K562 (cell line): ENCODE measurements at regions not wholly inside any gene's neighbourhood (a gene's known extent, or its start where the extent isn't known, plus 50 kb on each side); places are given as distances from the start of the nearest gene placed in this dataset.
A peak's percentile ranks its signal among the peaks of the same experiment; 100 is the strongest.

Experiments used
- ATAC-seq: fragments of 200-7000 bp; cut with Tn5 transposase; 3 replicates; pipeline ENCODE4 v1.9.1; 2020; ENCODE audit warnings: moderate library complexity
- BruUV-seq: library from RNA; stranded (reverse); fragments of 400-500 nt; replicated peaks from 2 replicates; lab custom pipeline; 2021; lab: Mats Ljungman, UMichigan
- CTCF ChIA-PET: fragments of 300-600 bp; formaldehyde crosslinking; extraction: SDS; loops from one replicate; lab custom pipeline; 2021; ENCODE audit warnings: low intra/inter-chr PET ratio; lab: Yijun Ruan, JAX
- POLR2A ChIA-PET: fragments of 300-600, 350-650 bp; sonication (Branson Sonifier 250); formaldehyde crosslinking; extraction: SDS; loops from one replicate; lab custom pipeline; 2021; ENCODE audit warnings: antibody characterized with exemption, inconsistent platforms; lab: Yijun Ruan, JAX
- DNase-seq, 4 experiments: peaks; one replicate each; pipeline versions ENCODE4 v3.0.0 to v3.0.0-alpha.2; 2011 to 2018; ENCODE audit warnings: low spot score in 3 of 4, mixed read lengths in 3 of 4; ENCODE audit errors: extremely low read depth in 1 of 4
- FAIRE-seq: peaks from 2 replicates; lab custom pipeline; 2011; peaks lifted over from hg19 to GRCh38; lab: Jason Lieb, UNC
- H2AFZ ChIP-seq: 2 replicates; pipeline ENCODE4 v1.6.0; 2011; ENCODE audit warnings: low read depth, low read length, control low read depth, inconsistent platforms
- H3K27ac ChIP-seq: fragments of 200-600 bp; 3 replicates; pipeline ENCODE4 v1.8.0; 2011; ENCODE audit warnings: low read depth, mild to moderate bottlenecking, control low read depth, inconsistent platforms, low read length, moderate library complexity, mixed read lengths; ENCODE audit errors: extremely low read depth
- H3K27me3 ChIP-seq, 2 experiments: fragments of 300-600 bp in 1 of 2; 2 replicates in 1 of 2; 3 replicates in 1 of 2; pipeline versions ENCODE4 v1.6.0 to v1.8.0; 2011; ENCODE audit warnings: inconsistent platforms in 2 of 2, low read length in 2 of 2, mild to moderate bottlenecking in 1 of 2, mixed read lengths in 1 of 2, moderate library complexity in 1 of 2; ENCODE audit not compliant: control insufficient read depth in 2 of 2, insufficient read depth in 2 of 2
- H3K36me3 ChIP-seq: fragments of 300-600 bp; 3 replicates; pipeline ENCODE4 v1.8.0; 2011; ENCODE audit warnings: mild to moderate bottlenecking, low read length, inconsistent platforms; ENCODE audit not compliant: control insufficient read depth, insufficient read depth
- H3K4me1 ChIP-seq, 2 experiments: fragments of 200-600 bp in 1 of 2; replicated peaks in 1 of 2; 2 replicates in 1 of 2; 3 replicates in 1 of 2; pipeline versions ENCODE4 v1.5.1 to v1.8.0; 2011; ENCODE audit warnings: inconsistent platforms in 2 of 2, low read length in 2 of 2, mild to moderate bottlenecking in 1 of 2, mixed read lengths in 1 of 2, moderate library complexity in 1 of 2; ENCODE audit not compliant: control insufficient read depth in 2 of 2, insufficient read depth in 2 of 2
- H3K4me2 ChIP-seq: 2 replicates; pipeline ENCODE4 v1.6.1; 2011; ENCODE audit warnings: low read length, control low read depth, inconsistent platforms, mixed read lengths; ENCODE audit not compliant: insufficient read depth
- H3K4me3 ChIP-seq: fragments of 200-600 bp; sonication (generic), shearing (Covaris generic); 2 replicates; pipeline ENCODE4 v1.5.1; 2016; ENCODE audit warnings: control low read depth, inconsistent platforms
- H3K79me2 ChIP-seq: fragments of 200-600 bp; 3 replicates; pipeline ENCODE4 v1.8.0; 2011; ENCODE audit warnings: low read length, inconsistent platforms; ENCODE audit not compliant: control insufficient read depth, insufficient read depth
- H3K9ac ChIP-seq, 2 experiments: 2 replicates each; pipeline versions ENCODE4 v1.6.0 to v1.6.1; 2011; ENCODE audit warnings: low read depth in 2 of 2, low read length in 2 of 2, control low read depth in 1 of 2, inconsistent platforms in 1 of 2, mild to moderate bottlenecking in 1 of 2, mixed read lengths in 1 of 2; ENCODE audit not compliant: insufficient read depth in 1 of 2
- H3K9me1 ChIP-seq: one replicate; pipeline ENCODE4 v1.6.0; 2011; ENCODE audit warnings: inconsistent platforms, mild to moderate bottlenecking, low read length, moderate library complexity; ENCODE audit not compliant: control insufficient read depth, insufficient read depth
- H3K9me3 ChIP-seq: replicated peaks from 2 replicates; pipeline ENCODE4 v1.5.1; 2011; ENCODE audit warnings: low read depth, low read length, inconsistent platforms; ENCODE audit not compliant: control insufficient read depth, insufficient read depth
- H4K20me1 ChIP-seq: replicated peaks from 2 replicates; pipeline ENCODE4 v1.6.1; 2011; ENCODE audit warnings: low read length, inconsistent platforms, mixed read lengths; ENCODE audit not compliant: control insufficient read depth, insufficient read depth
- CBFA2T3 ChIP-seq: fragments of 450-650 bp; IDR thresholded peaks from 2 replicates; pipeline ENCODE4 v1.6.1; 2017
- ERF ChIP-seq: fragments of 450-650 bp; formaldehyde crosslinking; IDR thresholded peaks from 2 replicates; pipeline ENCODE4 v1.4.0; 2020; ENCODE audit warnings: mild to moderate bottlenecking, mixed read lengths
- ETS1 ChIP-seq: conservative IDR thresholded peaks from 2 replicates; pipeline ENCODE4 v1.6.1; 2011; ENCODE audit warnings: low read depth, mild to moderate bottlenecking, low read length; ENCODE audit not compliant: control insufficient read depth
- FOXJ2 ChIP-seq: fragments of 200-800 bp; sonication (Bioruptor generic); IDR thresholded peaks from 2 replicates; pipeline ENCODE4 v1.6.1; 2016; ENCODE audit warnings: missing genetic modification characterization, missing compliant biosample characterization
- GATAD2B ChIP-seq: fragments of 450-650 bp; IDR thresholded peaks from 2 replicates; pipeline ENCODE4 v1.6.1; 2017; ENCODE audit warnings: mild to moderate bottlenecking, borderline replicate concordance
- JUN ChIP-seq, 2 experiments: sonication (generic) in 1 of 2; formaldehyde crosslinking in 1 of 2; IDR thresholded peaks; 2 replicates each; pipeline versions ENCODE4 v1.6.1 to v1.8.0; 2012 to 2022; ENCODE audit warnings: borderline replicate concordance in 2 of 2, mild to moderate bottlenecking in 2 of 2, improper control_type of control experiment in 1 of 2, low read depth in 1 of 2, low read length in 1 of 2, missing genetic modification reagents in 1 of 2
- KHSRP ChIP-seq: fragments of 450-650 bp; IDR thresholded peaks from 2 replicates; pipeline ENCODE4 v1.6.1; 2017
- LEF1 ChIP-seq: fragments of 450-650 bp; IDR thresholded peaks from 2 replicates; pipeline ENCODE4 v1.6.1; 2016; ENCODE audit warnings: mild to moderate bottlenecking
- MTF1 ChIP-seq: fragments of 250-450 bp; sonication (Bioruptor Pico); IDR thresholded peaks from 2 replicates; pipeline ENCODE4 v1.9.0; 2021; ENCODE audit warnings: moderate library complexity, mild to moderate bottlenecking, inconsistent platforms, borderline replicate concordance
- PHF20 ChIP-seq: fragments of 450-650 bp; IDR thresholded peaks from 2 replicates; pipeline ENCODE4 v1.6.1; 2018; ENCODE audit not compliant: partially characterized antibody
- PREB ChIP-seq: sonication (generic); formaldehyde crosslinking; IDR thresholded peaks from 2 replicates; pipeline ENCODE4 v1.8.1; 2023; ENCODE audit warnings: mild to moderate bottlenecking, missing genetic modification reagents
- PTBP1 ChIP-seq: fragments of 200-400 bp; formaldehyde crosslinking; IDR thresholded peaks from 2 replicates; pipeline ENCODE4 v1.6.1; 2017; ENCODE audit warnings: low read depth, low read length
- RBM25 ChIP-seq: fragments of 200-400 bp; formaldehyde crosslinking; IDR thresholded peaks from 2 replicates; pipeline ENCODE4 v1.6.1; 2018; ENCODE audit warnings: low read length, low read depth, moderate library complexity; ENCODE audit not compliant: severe bottlenecking
- SFPQ ChIP-seq: fragments of 200-400 bp; formaldehyde crosslinking; IDR thresholded peaks from 2 replicates; pipeline ENCODE4 v1.6.1; 2017; ENCODE audit warnings: mild to moderate bottlenecking, low read depth, low read length, moderate library complexity
- SIRT6 ChIP-seq: IDR thresholded peaks from one replicate; pipeline ENCODE4 v1.6.1; 2012; ENCODE audit warnings: low read depth, mild to moderate bottlenecking, control low read depth, inconsistent platforms, low read length, moderate library complexity
- STAG1 ChIP-seq: sonication (generic); formaldehyde crosslinking; IDR thresholded peaks from 2 replicates; pipeline ENCODE4 v1.5.0; 2020; ENCODE audit warnings: missing genetic modification reagents, borderline replicate concordance
- TCF3 ChIP-seq: sonication (generic); formaldehyde crosslinking; IDR thresholded peaks from 2 replicates; pipeline ENCODE4 v1.4.0; 2020; ENCODE audit warnings: mild to moderate bottlenecking, missing genetic modification reagents
- WHSC1 ChIP-seq: IDR thresholded peaks from one replicate; pipeline ENCODE4 v1.6.1; 2012; ENCODE audit warnings: low read length, control low read depth, inconsistent platforms
- ZC3H4 ChIP-seq: sonication (generic); formaldehyde crosslinking; IDR thresholded peaks from 2 replicates; pipeline ENCODE4 v1.9.0; 2021; ENCODE audit warnings: missing genetic modification reagents, borderline replicate concordance
- WGBS: fragments of 100-300 bp; shearing (Covaris generic); methylation state at CpG from one replicate; pipeline ENCODE4 v1.1.6; 2016; ENCODE audit warnings: low coverage, mixed read lengths; ENCODE audit not compliant: insufficient coverage; ENCODE audit errors: missing lambda C conversion rate; 5-methylcytosine and 5-hydroxymethylcytosine counted together
- in situ Hi-C: fragments of 300-500 bp; cut with MboI; formaldehyde crosslinking; loops from 4 replicates; pipeline ENCODE4 v1.15.0; 2018; ENCODE audit warnings: inconsistent platforms, mixed read lengths
- intact Hi-C: fragments of 100-400 bp; cut with micrococcal nuclease; formaldehyde crosslinking; loops from 2 replicates; pipeline ENCODE4 v1.14.2; 2022

- no peak for TF ChIP-seq STAG1 (CRISPR knock-in tag)
- TF ChIP-seq CBFA2T3, result no peak
- TF ChIP-seq PTBP1, result no peak
- TF ChIP-seq FOXJ2 (tag), result no peak
Observed at GRCh38 chr4:177187371-177187770, 122.3 kb upstream of the NEIL3 start (continued).

GRCh38 chr4:177190995-177191580, 118.6 kb upstream of the NEIL3 start:
- ChIA-PET POLR2A (interaction anchor here (0.7 to 1.1 kb wide), 2 partner anchors 37 to 184 kb away, joined by 3 read pairs; no protein-coding TSS in a partner anchor), CTCF (no interaction called here)
- DNase-seq, result no peak
- BruUV-seq, result no TSS peak
- FAIRE-seq, result no peak
- Histone ChIP-seq H3K27me3 (no peaks in the 10 kb centered on the region), H3K9me3 (no peaks in the 10 kb centered on the region), H3K27ac (no peak overlapping the region), H4K20me1 (no peaks in the 10 kb centered on the region), H3K4me3 (no peak overlapping the region), H3K4me1 (no peaks in the 10 kb centered on the region), H3K9me1 (no peaks in the 10 kb centered on the region), H3K79me2 (no peaks in the 10 kb centered on the region), H2AFZ (no peak overlapping the region), H3K9ac (no peak overlapping the region), H3K36me3 (no peaks in the 10 kb centered on the region), H3K4me2 (no peak overlapping the region)
- WGBS, result 3% methylated on average over 3 of the region's 3 CpGs
- ATAC-seq, result peak; percentile 49; the same call in 2 of the 3 replicates
- in situ Hi-C loops, result no loop called here
- intact Hi-C loops, result no loop called here
- TF ChIP-seq ETS1 (no peak), LEF1 (no peak), PHF20 (no peak), MTF1 (no peak), WHSC1 (no peak), ZC3H4 (CRISPR knock-in tag) (no peak), SIRT6 (no peak), GATAD2B (no peak), RBM25 (no peak), JUN (IDR thresholded peaks at IDR 0.05; ENCODE audit: borderline replicate concordance, low read depth, low read length) (no peak), JUN (CRISPR knock-in tag; IDR thresholded peaks at IDR 0.05; ENCODE audit: borderline replicate concordance) (no peak), SFPQ (no peak), KHSRP (no peak), PREB (CRISPR knock-in tag) (no peak), TCF3 (no peak), ERF (CRISPR knock-in tag) (no peak)
